ENCODE measurements at regions not wholly inside any gene's neighbourhood (a gene's known extent, or its start where the extent isn't known, plus 50 kb on each side); places are given as distances from the start of the nearest gene placed in this dataset.

- TF ChIP-seq, protein P1, sequence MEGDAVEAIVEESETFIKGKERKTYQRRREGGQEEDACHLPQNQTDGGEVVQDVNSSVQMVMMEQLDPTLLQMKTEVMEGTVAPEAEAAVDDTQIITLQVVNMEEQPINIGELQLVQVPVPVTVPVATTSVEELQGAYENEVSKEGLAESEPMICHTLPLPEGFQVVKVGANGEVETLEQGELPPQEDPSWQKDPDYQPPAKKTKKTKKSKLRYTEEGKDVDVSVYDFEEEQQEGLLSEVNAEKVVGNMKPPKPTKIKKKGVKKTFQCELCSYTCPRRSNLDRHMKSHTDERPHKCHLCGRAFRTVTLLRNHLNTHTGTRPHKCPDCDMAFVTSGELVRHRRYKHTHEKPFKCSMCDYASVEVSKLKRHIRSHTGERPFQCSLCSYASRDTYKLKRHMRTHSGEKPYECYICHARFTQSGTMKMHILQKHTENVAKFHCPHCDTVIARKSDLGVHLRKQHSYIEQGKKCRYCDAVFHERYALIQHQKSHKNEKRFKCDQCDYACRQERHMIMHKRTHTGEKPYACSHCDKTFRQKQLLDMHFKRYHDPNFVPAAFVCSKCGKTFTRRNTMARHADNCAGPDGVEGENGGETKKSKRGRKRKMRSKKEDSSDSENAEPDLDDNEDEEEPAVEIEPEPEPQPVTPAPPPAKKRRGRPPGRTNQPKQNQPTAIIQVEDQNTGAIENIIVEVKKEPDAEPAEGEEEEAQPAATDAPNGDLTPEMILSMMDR (IDR thresholded peaks at IDR 0.05): no peak
- no peak for TF ChIP-seq POLR2A (IDR thresholded peaks at IDR 0.05)
Observed at GRCh38 chrX:23511793-23512192, 155.5 kb upstream of the PRDX4 start.
